ENCODE measurements at regions not wholly inside any gene's neighbourhood (a gene's known extent, or its start where the extent isn't known, plus 50 kb on each side); places are given as distances from the start of the nearest gene placed in this dataset.

- no peak for DNase-seq
Measured at GRCh38 chr2:145644820-145645302, 1124.9 kb upstream of the ZEB2 start.

GRCh38 chr2:145638675-145639074 lies 1118.8 kb upstream of the ZEB2 start:
- DNase-seq: no peak

GRCh38 chr2:145635706-145636427 lies 1115.9 kb upstream of the ZEB2 start:
- DNase-seq: no peak

- DNase-seq: no peak
Measured at GRCh38 chr2:145631561-145631960, 1111.6 kb upstream of the ZEB2 start.

GRCh38 chr2:145626301-145626700 lies 1106.4 kb upstream of the ZEB2 start:
- no peak for DNase-seq

GRCh38 chr2:145625111-145625510 lies 1105.2 kb upstream of the ZEB2 start:
- no peak for DNase-seq

GRCh38 chr2:145623136-145623535 lies 1103.2 kb upstream of the ZEB2 start:
- DNase-seq: no peak

GRCh38 chr2:145622285-145622684 lies 1102.4 kb upstream of the ZEB2 start:
- DNase-seq: no peak

- no peak for DNase-seq
Measured at GRCh38 chr2:145617906-145618305, 1098.0 kb upstream of the ZEB2 start.

GRCh38 chr2:145617420-145617819 lies 1097.5 kb upstream of the ZEB2 start:
- DNase-seq: no peak

- no peak for DNase-seq
Measured at GRCh38 chr2:145615626-145616025, 1095.7 kb upstream of the ZEB2 start.

- no peak for DNase-seq
Measured at GRCh38 chr2:145609951-145610350, 1090.0 kb upstream of the ZEB2 start.

- DNase-seq: no peak
Measured at GRCh38 chr2:145601361-145601925, 1081.5 kb upstream of the ZEB2 start.

- no peak for DNase-seq
Measured at GRCh38 chr2:145600811-145601210, 1080.9 kb upstream of the ZEB2 start.

- no peak for DNase-seq
Measured at GRCh38 chr2:145599756-145600155, 1079.8 kb upstream of the ZEB2 start.

GRCh38 chr2:145598434-145598833 lies 1078.5 kb upstream of the ZEB2 start:
- no peak for DNase-seq

- no peak for DNase-seq
Measured at GRCh38 chr2:145597809-145598208, 1077.9 kb upstream of the ZEB2 start.

GRCh38 chr2:145597006-145597405 lies 1077.1 kb upstream of the ZEB2 start:
- DNase-seq: no peak

- no peak for DNase-seq
Measured at GRCh38 chr2:145596416-145596815, 1076.5 kb upstream of the ZEB2 start.

GRCh38 chr2:145595296-145595695 lies 1075.4 kb upstream of the ZEB2 start:
- DNase-seq: no peak

GRCh38 chr2:145593991-145594614 lies 1074.2 kb upstream of the ZEB2 start:
- DNase-seq: no peak

GRCh38 chr2:145593280-145593679 lies 1073.4 kb upstream of the ZEB2 start:
- DNase-seq: no peak

GRCh38 chr2:145592361-145592760 lies 1072.4 kb upstream of the ZEB2 start:
- no peak for DNase-seq

GRCh38 chr2:145591109-145591809 lies 1071.3 kb upstream of the ZEB2 start:
- DNase-seq: no peak
